Keratinocyte (primary cell): ENCODE measurements at regions not wholly inside any gene's neighbourhood (a gene's known extent, or its start where the extent isn't known, plus 50 kb on each side); places are given as distances from the start of the nearest gene placed in this dataset.

ENCODE experiments used
- EZH2 ChIP-seq: IDR thresholded peaks from one replicate; pipeline ENCODE4 v1.6.1; 2012; ENCODE audit warnings: inconsistent platforms, mild to moderate bottlenecking, low read length, moderate library complexity
- TF ChIP-seq, protein P1 (sequence below), 3 experiments: IDR thresholded peaks in 1 of 3; conservative IDR thresholded peaks in 1 of 3; optimal IDR thresholded peaks in 1 of 3; 2 replicates in 2 of 3; 3 replicates in 1 of 3; pipeline versions ENCODE3 to v1.5.1; 2011; ENCODE audit warnings: low read length in 3 of 3, mild to moderate bottlenecking in 3 of 3, moderate library complexity in 2 of 3, control low read depth in 1 of 3, inconsistent platforms in 1 of 3; ENCODE audit not compliant: insufficient read depth in 2 of 3; ENCODE audit errors: extremely low read depth in 1 of 3

DNA sequence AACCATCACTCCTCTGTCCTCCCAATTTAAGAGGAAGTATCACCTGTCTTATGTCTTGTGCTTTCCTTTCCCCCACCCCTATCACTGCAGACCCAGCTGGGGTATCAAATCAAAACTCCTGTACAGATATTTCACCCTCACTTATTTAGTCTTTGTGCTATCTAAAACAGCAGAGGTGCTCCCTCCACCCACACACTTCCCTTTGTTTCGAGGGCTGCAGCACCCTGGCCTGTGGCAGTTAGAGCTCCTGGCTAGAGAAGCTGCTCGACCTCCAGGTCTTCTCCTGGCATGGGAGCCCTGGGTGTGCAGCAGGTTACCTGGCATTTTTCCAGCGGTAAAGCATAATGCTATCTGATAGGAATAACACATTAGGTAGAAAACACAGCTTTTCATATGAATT lies 181.4 kb upstream of the BCL6 start:
- TF ChIP-seq, protein P1, sequence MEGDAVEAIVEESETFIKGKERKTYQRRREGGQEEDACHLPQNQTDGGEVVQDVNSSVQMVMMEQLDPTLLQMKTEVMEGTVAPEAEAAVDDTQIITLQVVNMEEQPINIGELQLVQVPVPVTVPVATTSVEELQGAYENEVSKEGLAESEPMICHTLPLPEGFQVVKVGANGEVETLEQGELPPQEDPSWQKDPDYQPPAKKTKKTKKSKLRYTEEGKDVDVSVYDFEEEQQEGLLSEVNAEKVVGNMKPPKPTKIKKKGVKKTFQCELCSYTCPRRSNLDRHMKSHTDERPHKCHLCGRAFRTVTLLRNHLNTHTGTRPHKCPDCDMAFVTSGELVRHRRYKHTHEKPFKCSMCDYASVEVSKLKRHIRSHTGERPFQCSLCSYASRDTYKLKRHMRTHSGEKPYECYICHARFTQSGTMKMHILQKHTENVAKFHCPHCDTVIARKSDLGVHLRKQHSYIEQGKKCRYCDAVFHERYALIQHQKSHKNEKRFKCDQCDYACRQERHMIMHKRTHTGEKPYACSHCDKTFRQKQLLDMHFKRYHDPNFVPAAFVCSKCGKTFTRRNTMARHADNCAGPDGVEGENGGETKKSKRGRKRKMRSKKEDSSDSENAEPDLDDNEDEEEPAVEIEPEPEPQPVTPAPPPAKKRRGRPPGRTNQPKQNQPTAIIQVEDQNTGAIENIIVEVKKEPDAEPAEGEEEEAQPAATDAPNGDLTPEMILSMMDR (optimal IDR thresholded peaks at IDR 0.05 in 1 of 3, IDR thresholded peaks at IDR 0.05 in 1 of 3, conservative IDR thresholded peaks at IDR 0.05 in 1 of 3; ENCODE audit: extremely low read depth in 1 of 3, insufficient read depth in 2 of 3, low read length in 3 of 3): no peak
- TF ChIP-seq EZH2: no peak
